ENCODE measurements at regions not wholly inside any gene's neighbourhood (a gene's known extent, or its start where the extent isn't known, plus 50 kb on each side); places are given as distances from the start of the nearest gene placed in this dataset.
"Not testable (repeated sequence)": the region's sequence is repeated elsewhere in the genome, so short reads cannot be mapped to it uniquely, and the experiment has no call there.

DNA sequence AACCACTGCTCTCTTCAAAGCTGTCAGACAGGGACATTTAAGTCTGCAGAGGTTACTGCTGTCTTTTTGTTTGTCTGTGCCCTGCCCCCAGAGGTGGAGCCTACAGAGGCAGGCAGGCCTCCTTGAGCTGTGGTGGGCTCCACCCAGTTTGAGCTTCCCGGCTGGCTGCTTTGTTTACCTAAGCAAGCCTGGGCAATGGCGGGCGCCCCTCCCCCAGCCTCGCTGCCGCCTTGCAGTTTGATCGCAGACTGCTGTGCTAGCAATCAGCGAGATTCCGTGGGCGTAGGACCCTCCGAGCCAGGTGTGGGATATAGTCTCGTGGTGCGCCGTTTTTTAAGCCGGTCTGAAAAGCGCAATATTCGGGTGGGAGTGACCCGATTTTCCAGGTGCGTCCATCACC lies 586.9 kb downstream of the HTR1B start:
- TF ChIP-seq POLR2A (IDR thresholded peaks at IDR 0.05; ENCODE audit: low read depth, low read length); POU2F2 (IDR thresholded peaks at IDR 0.05; ENCODE audit: low read depth, low read length); POLR2AphosphoS5 (IDR thresholded peaks at IDR 0.05; ENCODE audit: low read depth, low read length); PAX5 (IDR thresholded peaks at IDR 0.05; ENCODE audit: insufficient read depth, low read length, severe bottlenecking); SPI1 (IDR thresholded peaks at IDR 0.05; ENCODE audit: low read depth, low read length): not testable (repeated sequence)

All from GM12891 (cell line).